Breast epithelium (tissue), 4 donors: ENCODE measurements at regions not wholly inside any gene's neighbourhood (a gene's known extent, or its start where the extent isn't known, plus 50 kb on each side); places are given as distances from the start of the nearest gene placed in this dataset.

ENCODE experiments used
- DNase-seq, 2 donors: peaks; one replicate each; pipeline ENCODE4 v3.0.0-alpha.2; 2019; ENCODE audit warnings: low spot score in 2 of 2
- H3K27ac ChIP-seq, 2 donors: fragments of 200-600 bp; sonication (generic) in 1 of 2; one replicate each; pipeline ENCODE4 v1.5.1; 2016 to 2019; ENCODE audit warnings: mild to moderate bottlenecking in 1 of 2
- H3K27me3 ChIP-seq, 2 donors: fragments of 200-600 bp; sonication (generic) in 1 of 2; one replicate each; pipeline versions ENCODE4 v1.5.1 to v1.6.0; 2017 to 2019; ENCODE audit warnings: control low read depth in 1 of 2, mild to moderate bottlenecking in 1 of 2
- H3K36me3 ChIP-seq: fragments of 200-600 bp; one replicate; pipeline ENCODE4 v1.5.1; 2019
- H3K4me1 ChIP-seq, 2 donors: fragments of 200-600 bp; sonication (generic); one replicate each; pipeline ENCODE4 v1.5.1; 2016 to 2019; ENCODE audit warnings: control low read depth in 1 of 2
- H3K4me3 ChIP-seq, 3 donors: fragments of 200-600 bp; sonication (generic); 1 replicate in 2 of 3; 2 replicates in 1 of 3; pipeline ENCODE4 v1.5.1; 2016 to 2019; ENCODE audit warnings: mild to moderate bottlenecking in 3 of 3, moderate library complexity in 2 of 3
- H3K9me3 ChIP-seq, 2 donors: fragments of 200-600 bp; sonication (generic) in 1 of 2; one replicate each; pipeline ENCODE4 v1.5.1; 2016 to 2019; ENCODE audit warnings: control low read depth in 1 of 2
- CTCF ChIP-seq, 3 donors: fragments of 450-650 bp; IDR thresholded peaks; one replicate each; pipeline ENCODE4 v1.5.1; 2016 to 2017; ENCODE audit warnings: antibody characterized with exemption in 3 of 3, mild to moderate bottlenecking in 3 of 3, moderate library complexity in 3 of 3
- POLR2A ChIP-seq: fragments of 450-650 bp; IDR thresholded peaks from one replicate; pipeline ENCODE4 v1.6.1; 2016; ENCODE audit warnings: antibody characterized with exemption, mild to moderate bottlenecking, moderate library complexity
- POLR2AphosphoS5 ChIP-seq, 3 donors: sonication (generic); formaldehyde crosslinking; IDR thresholded peaks; one replicate each; pipeline ENCODE4 v1.6.1; 2017; ENCODE audit warnings: antibody characterized with exemption in 3 of 3
- intact Hi-C: fragments of 100-400 bp; cut with DNase I; formaldehyde crosslinking; loops from one replicate; pipeline ENCODE4 v1.15.1; 2023; ENCODE audit warnings: low total_unique reads

- Histone ChIP-seq H3K27ac (no peak overlapping the region), H3K27me3 (no peaks in the 10 kb centered on the region), H3K9me3 (no peaks in the 10 kb centered on the region), H3K36me3 (no peaks in the 10 kb centered on the region), H3K4me3 (no peak overlapping the region), H3K4me1 (no peaks in the 10 kb centered on the region)
- TF ChIP-seq POLR2A: no peak
- TF ChIP-seq POLR2AphosphoS5 (IDR thresholded peaks at IDR 0.05): no peak
- no peak for TF ChIP-seq CTCF (IDR thresholded peaks at IDR 0.05)
- no peak for DNase-seq
- intact Hi-C loops: no loop called here
Measured at GRCh38 chr2:43165378-43166069, 60.9 kb downstream of the ZFP36L2 start.

- Histone ChIP-seq H3K27ac (no peak overlapping the region), H3K4me1 (peaks cover 2% of the 10 kb centered on the region in 2 donors), H3K9me3 (no peaks in the 10 kb centered on the region), H3K27me3 (no peaks in the 10 kb centered on the region), H3K4me3 (no peak overlapping the region), H3K36me3 (no peaks in the 10 kb centered on the region)
- TF ChIP-seq POLR2AphosphoS5 (IDR thresholded peaks at IDR 0.05) (no peak), CTCF (IDR thresholded peaks at IDR 0.05) (no peak), POLR2A (no peak)
- DNase-seq: no peak
- intact Hi-C loops: no loop called here
Measured at GRCh38 chr2:43164686-43165085, 61.7 kb downstream of the ZFP36L2 start.

- Histone ChIP-seq H3K4me3 (no peak overlapping the region), H3K4me1 (peaks cover 3 to 11% of the 10 kb centered on the region in 2 donors), H3K27ac (peak overlapping the region in 1 of 2 donors; percentile 2), H3K36me3 (no peaks in the 10 kb centered on the region), H3K27me3 (no peaks in the 10 kb centered on the region), H3K9me3 (no peaks in the 10 kb centered on the region)
- TF ChIP-seq POLR2A: no peak
- TF ChIP-seq CTCF (IDR thresholded peaks at IDR 0.05): no peak
- no peak for TF ChIP-seq POLR2AphosphoS5 (IDR thresholded peaks at IDR 0.05)
- intact Hi-C loops: no loop called here
- DNase-seq: no peak
Measured at GRCh38 chr2:43163584-43164270, 62.7 kb downstream of the ZFP36L2 start.

GRCh38 chr2:43162511-43162776 lies 64.0 kb downstream of the ZFP36L2 start:
- no peaks in the 10 kb centered on the region for H3K36me3 ChIP-seq
- no peak overlapping the region for H3K27ac ChIP-seq
- H3K4me3 ChIP-seq: no peak overlapping the region
- no peaks in the 10 kb centered on the region for H3K9me3 ChIP-seq
- DNase-seq: no peak
- H3K27me3 ChIP-seq: no peaks in the 10 kb centered on the region
- intact Hi-C loops: no loop called here
- H3K4me1 ChIP-seq: peaks cover 14 to 24% of the 10 kb centered on the region in 2 donors
- TF ChIP-seq CTCF (IDR thresholded peaks at IDR 0.05) (no peak), POLR2A (no peak), POLR2AphosphoS5 (IDR thresholded peaks at IDR 0.05) (no peak)

GRCh38 chr2:43161650-43162510 lies 64.5 kb downstream of the ZFP36L2 start:
- peak overlapping the region in 1 of 2 donors; percentile 14 for H3K27ac ChIP-seq
- H3K4me3 ChIP-seq: no peak overlapping the region
- TF ChIP-seq CTCF (IDR thresholded peaks at IDR 0.05) (no peak), POLR2A (no peak), POLR2AphosphoS5 (IDR thresholded peaks at IDR 0.05) (no peak)
- H3K36me3 ChIP-seq: no peaks in the 10 kb centered on the region
- H3K4me1 ChIP-seq: peaks cover 16 to 28% of the 10 kb centered on the region in 2 donors
- DNase-seq: no peak
- intact Hi-C loops: no loop called here
- no peaks in the 10 kb centered on the region for H3K27me3 ChIP-seq
- no peaks in the 10 kb centered on the region for H3K9me3 ChIP-seq
